Activated B cell treated with CpG ODN at 0.5 μM for 24 hours (primary cell): ENCODE measurements at regions not wholly inside any gene's neighbourhood (a gene's known extent, or its start where the extent isn't known, plus 50 kb on each side); places are given as distances from the start of the nearest gene placed in this dataset.

Experiments
- ATAC-seq: fragments of 200-7000 bp; cut with Tn5 transposase; one replicate; pipeline ENCODE4 v1.10.0; 2021; ENCODE audit warnings: low read depth, mild to moderate bottlenecking, moderate library complexity
- CTCF ChIA-PET: fragments of 350-600 bp; sonication (Branson Sonifier 250); formaldehyde crosslinking; loops from one replicate; lab custom pipeline; 2021; ENCODE audit warnings: antibody characterized with exemption; lab: Charles Lee
- POLR2A ChIA-PET: fragments of 350-600 bp; sonication (Branson Sonifier 250); formaldehyde crosslinking; loops from one replicate; lab custom pipeline; 2021; ENCODE audit warnings: antibody characterized with exemption; lab: Charles Lee
- DNase-seq: peaks from one replicate; pipeline ENCODE4 v3.0.0; 2022
- H3K27ac Mint-ChIP-seq: one replicate; pipeline ENCODE4 v1.8.0; 2020; ENCODE audit warnings: mixed read lengths
- H3K27me3 Mint-ChIP-seq: one replicate; pipeline ENCODE4 v1.8.0; 2021; ENCODE audit warnings: mixed read lengths
- H3K36me3 Mint-ChIP-seq: one replicate; pipeline ENCODE4 v1.8.0; 2021; ENCODE audit warnings: low read depth, mixed read lengths
- H3K4me1 Mint-ChIP-seq: one replicate; pipeline ENCODE4 v1.8.0; 2021; ENCODE audit warnings: mixed read lengths
- H3K4me3 Mint-ChIP-seq: one replicate; pipeline ENCODE4 v1.8.0; 2020; ENCODE audit warnings: mild to moderate bottlenecking, mixed read lengths
- H3K9me3 Mint-ChIP-seq: one replicate; pipeline ENCODE4 v1.8.0; 2020; ENCODE audit warnings: mixed read lengths
- CTCF ChIP-seq: fragments of 200-600 bp; IDR thresholded peaks from one replicate; pipeline ENCODE4 v1.8.0; 2022; ENCODE audit warnings: antibody characterized with exemption, mild to moderate bottlenecking
- intact Hi-C: fragments of 100-400 bp; cut with micrococcal nuclease; formaldehyde crosslinking; loops from one replicate; pipeline ENCODE4 v1.15.1; 2024

GRCh38 chr4:137180349-137180748, 351.9 kb downstream of the PCDH18 start:
- no peak overlapping the region for H3K4me3 Mint-ChIP-seq
- no peak overlapping the region for H3K27ac Mint-ChIP-seq
- POLR2A ChIA-PET, result no interaction called here
- H3K36me3 Mint-ChIP-seq, result no peaks in the 10 kb centered on the region
- no peaks in the 10 kb centered on the region for H3K27me3 Mint-ChIP-seq
- CTCF ChIA-PET, result no interaction called here
- no peaks in the 10 kb centered on the region for H3K4me1 Mint-ChIP-seq
- intact Hi-C loops, result no loop called here
- DNase-seq (no peak), ATAC-seq (no peak)
- TF ChIP-seq CTCF, result no peak
- peaks cover 6% of the 10 kb centered on the region for H3K9me3 Mint-ChIP-seq

GRCh38 chr4:137156807-137157206, 375.5 kb downstream of the PCDH18 start:
- Mint-ChIP-seq H3K4me3 (no peak overlapping the region), H3K9me3 (no peaks in the 10 kb centered on the region), H3K27ac (no peak overlapping the region), H3K36me3 (no peaks in the 10 kb centered on the region), H3K27me3 (no peaks in the 10 kb centered on the region), H3K4me1 (no peaks in the 10 kb centered on the region)
- TF ChIP-seq CTCF, result no peak
- no peak for ATAC-seq
- CTCF ChIA-PET, result no interaction called here
- intact Hi-C loops, result no loop called here
- DNase-seq, result no peak
- POLR2A ChIA-PET, result no interaction called here

DNA sequence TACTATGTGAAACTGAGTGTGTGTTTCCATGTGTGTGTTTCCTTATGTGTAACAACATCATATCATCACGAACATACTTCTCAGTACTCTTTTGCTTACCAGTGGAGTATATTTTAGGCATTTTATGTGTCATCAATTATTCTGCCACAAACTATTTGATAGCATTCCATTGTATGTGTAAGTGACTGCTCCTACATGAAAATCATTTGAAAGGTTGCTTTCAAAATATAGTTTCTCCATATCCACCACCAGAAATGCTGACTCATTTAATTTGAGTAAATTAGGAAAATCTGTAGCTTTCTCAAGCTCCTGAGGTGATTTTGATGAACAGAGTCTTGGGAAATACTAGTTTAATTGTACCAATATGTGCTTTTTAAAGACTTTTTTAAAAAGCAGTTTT, 376.2 kb downstream of the PCDH18 start:
- DNase-seq (no peak), ATAC-seq (no peak)
- Mint-ChIP-seq H3K4me3 (no peak overlapping the region), H3K9me3 (no peaks in the 10 kb centered on the region), H3K36me3 (no peaks in the 10 kb centered on the region), H3K27me3 (no peaks in the 10 kb centered on the region), H3K4me1 (no peaks in the 10 kb centered on the region), H3K27ac (no peak overlapping the region)
- intact Hi-C loops, result no loop called here
- POLR2A ChIA-PET, result no interaction called here
- no peak for TF ChIP-seq CTCF
- CTCF ChIA-PET, result no interaction called here

DNA sequence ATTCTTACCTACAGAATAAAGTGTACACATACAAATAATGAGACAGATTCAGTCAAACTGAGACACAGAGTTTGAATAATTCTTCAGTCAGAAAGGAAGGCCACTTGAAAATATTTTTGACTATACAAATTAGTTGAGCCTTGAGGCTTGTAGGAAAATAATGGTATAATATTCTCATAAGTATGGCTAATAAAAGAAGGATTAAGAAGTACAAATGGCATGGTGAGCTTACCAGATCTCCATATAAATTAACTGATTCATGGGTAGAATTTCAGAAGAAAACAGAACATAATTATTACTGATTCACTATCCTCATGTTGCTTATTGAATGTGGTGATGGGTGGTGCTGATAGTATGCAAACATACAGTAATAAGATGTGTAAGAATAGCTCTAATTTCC, 401.1 kb downstream of the PCDH18 start:
- Mint-ChIP-seq H3K27me3 (no peaks in the 10 kb centered on the region), H3K27ac (no peak overlapping the region), H3K36me3 (no peaks in the 10 kb centered on the region), H3K9me3 (no peaks in the 10 kb centered on the region), H3K4me3 (no peak overlapping the region), H3K4me1 (no peaks in the 10 kb centered on the region)
- CTCF ChIA-PET, result no interaction called here
- intact Hi-C loops, result no loop called here
- POLR2A ChIA-PET, result no interaction called here
- DNase-seq, result no peak
- no peak for TF ChIP-seq CTCF
- ATAC-seq, result no peak

GRCh38 chr4:137129845-137130244, 402.4 kb downstream of the PCDH18 start:
- H3K9me3 Mint-ChIP-seq, result no peaks in the 10 kb centered on the region
- H3K4me1 Mint-ChIP-seq, result no peaks in the 10 kb centered on the region
- no peak for ATAC-seq
- no peak for TF ChIP-seq CTCF
- no peaks in the 10 kb centered on the region for H3K36me3 Mint-ChIP-seq
- H3K27me3 Mint-ChIP-seq, result no peaks in the 10 kb centered on the region
- no peak overlapping the region for H3K4me3 Mint-ChIP-seq
- no peak for DNase-seq
- H3K27ac Mint-ChIP-seq, result no peak overlapping the region
- ChIA-PET POLR2A (no interaction called here), CTCF (no interaction called here)
- intact Hi-C loops, result no loop called here
